T-cell (primary cell): ENCODE measurements at regions not wholly inside any gene's neighbourhood (a gene's known extent, or its start where the extent isn't known, plus 50 kb on each side); places are given as distances from the start of the nearest gene placed in this dataset.

Source experiments
- ATAC-seq, 4 experiments: fragments of 200-7000 bp in 3 of 4; fragments of 150-1000 bp in 1 of 4; cut with Tn5 transposase; replicated peaks in 1 of 4; 1 replicate in 3 of 4; 2 replicates in 1 of 4; pipeline ENCODE4 v1.10.0; 2021; ENCODE audit warnings: moderate library complexity in 3 of 4, mild to moderate bottlenecking in 2 of 4, moderate number of reproducible peaks in 1 of 4
- CTCF ChIA-PET, 2 donors: fragments of 300-600 bp; sonication (Branson Sonifier 250); formaldehyde crosslinking; loops; one replicate each; lab custom pipeline; 2022; ENCODE audit warnings: antibody characterized with exemption in 2 of 2; lab: Charles Lee
- POLR2A ChIA-PET, 2 donors: fragments of 300-600 bp; sonication (Branson Sonifier 250); formaldehyde crosslinking; loops; one replicate each; lab custom pipeline; 2022; ENCODE audit warnings: antibody characterized with exemption in 2 of 2; lab: Charles Lee
- DNase-seq, 35 experiments: peaks; one replicate each; pipeline versions ENCODE4 v3.0.0 to v3.0.0-alpha.2; 2013 to 2023
- H3K27ac ChIP-seq: one replicate; pipeline ENCODE4 v1.5.1; 2013; ENCODE audit warnings: low read length
- H3K27me3 ChIP-seq, 2 experiments: replicated peaks in 1 of 2; 1 replicate in 1 of 2; 2 replicates in 1 of 2; pipeline versions ENCODE4 v1.6.1 to v1.7.0; 2013; ENCODE audit warnings: low read length in 1 of 2, mixed read lengths in 1 of 2; ENCODE audit not compliant: control insufficient read depth in 2 of 2, insufficient read depth in 2 of 2; ENCODE audit errors: extremely low read depth in 1 of 2
- H3K36me3 ChIP-seq, 2 donors: 1 replicate in 1 of 2; 2 replicates in 1 of 2; pipeline versions ENCODE4 v1.6.1 to v1.7.0; 2013; ENCODE audit warnings: low read length in 1 of 2; ENCODE audit not compliant: control insufficient read depth in 2 of 2, insufficient read depth in 1 of 2; ENCODE audit errors: extremely low read depth in 1 of 2
- H3K4me1 ChIP-seq, 2 experiments: 1 replicate in 1 of 2; 2 replicates in 1 of 2; pipeline versions ENCODE4 v1.6.1 to v1.7.0; 2013; ENCODE audit warnings: low read length in 2 of 2, mixed read lengths in 1 of 2; ENCODE audit not compliant: insufficient read depth in 2 of 2, control insufficient read depth in 1 of 2; ENCODE audit errors: extremely low read depth in 1 of 2
- H3K4me3 ChIP-seq, 2 donors: 1 replicate in 1 of 2; 2 replicates in 1 of 2; pipeline versions ENCODE4 v1.5.1 to v1.7.0; 2013; ENCODE audit warnings: mild to moderate bottlenecking in 2 of 2, low read length in 1 of 2, moderate library complexity in 1 of 2; ENCODE audit not compliant: control insufficient read depth in 1 of 2; ENCODE audit errors: extremely low read depth in 1 of 2
- H3K9me3 ChIP-seq: 2 replicates; pipeline ENCODE4 v1.7.0; 2013
- H3K27ac Mint-ChIP-seq, 2 donors: one replicate each; pipeline ENCODE4 v1.8.0; 2020 to 2021; ENCODE audit warnings: mild to moderate bottlenecking in 2 of 2, mixed read lengths in 2 of 2
- H3K27me3 Mint-ChIP-seq, 2 donors: one replicate each; pipeline ENCODE4 v1.8.0; 2021 to 2022; ENCODE audit warnings: mixed read lengths in 2 of 2
- H3K36me3 Mint-ChIP-seq: one replicate; pipeline ENCODE4 v1.8.0; 2021; ENCODE audit warnings: mixed read lengths
- H3K4me1 Mint-ChIP-seq, 3 donors: one replicate each; pipeline ENCODE4 v1.8.0; 2020 to 2022; ENCODE audit warnings: mixed read lengths in 3 of 3, mild to moderate bottlenecking in 1 of 3
- H3K4me3 Mint-ChIP-seq, 3 donors: one replicate each; pipeline ENCODE4 v1.8.0; 2020 to 2022; ENCODE audit warnings: mild to moderate bottlenecking in 3 of 3, mixed read lengths in 3 of 3, moderate library complexity in 3 of 3
- H3K9me3 Mint-ChIP-seq, 3 donors: one replicate each; pipeline ENCODE4 v1.8.0; 2020 to 2022; ENCODE audit warnings: mixed read lengths in 3 of 3
- WGBS: methylation state at CpG from one replicate; pipeline ENCODE4 v1.1.5; 2013; ENCODE audit warnings: missing lambda C conversion rate; ENCODE audit not compliant: insufficient coverage; 5-methylcytosine and 5-hydroxymethylcytosine counted together

DNA sequence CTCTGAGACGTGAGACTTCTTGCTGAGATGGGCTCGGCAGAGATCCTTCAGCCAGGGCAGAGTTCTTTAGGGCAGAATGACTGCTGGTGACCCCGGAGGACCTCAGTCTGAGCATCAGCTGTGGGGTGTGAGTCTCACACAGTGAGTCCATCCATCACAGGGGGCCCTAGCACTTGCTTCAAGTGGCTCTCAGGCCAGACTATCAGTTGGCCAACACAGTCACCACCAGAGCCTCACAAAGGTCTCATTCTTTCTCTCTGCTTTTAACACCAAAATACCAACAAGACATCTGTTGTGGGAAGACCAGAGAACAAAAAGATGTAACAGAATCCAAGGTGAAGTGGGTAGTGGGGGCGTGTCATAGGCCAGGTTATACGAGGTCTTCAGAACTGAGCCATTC, 345.6 kb upstream of the NRP1 start:
- no peaks in the 10 kb centered on the region for H3K9me3 ChIP-seq
- WGBS, result 79% methylated on average over 3 of the region's 5 CpGs
- ChIA-PET POLR2A (no interaction called here), CTCF (no interaction called here)
- H3K4me3 ChIP-seq, result no peak overlapping the region
- Mint-ChIP-seq H3K9me3 (peaks cover 0 to 3% (median 0%) of the 10 kb centered on the region in 3 donors), H3K27ac (no peak overlapping the region), H3K36me3 (no peaks in the 10 kb centered on the region), H3K27me3 (peaks cover 0 to 11% of the 10 kb centered on the region in 2 donors), H3K4me3 (no peak overlapping the region), H3K4me1 (no peaks in the 10 kb centered on the region)
- ATAC-seq, result no peak
- H3K36me3 ChIP-seq, result no peaks in the 10 kb centered on the region
- H3K27ac ChIP-seq, result no peak overlapping the region
- no peak for DNase-seq
- no peaks in the 10 kb centered on the region for H3K27me3 ChIP-seq
- H3K4me1 ChIP-seq, result no peaks in the 10 kb centered on the region

DNA sequence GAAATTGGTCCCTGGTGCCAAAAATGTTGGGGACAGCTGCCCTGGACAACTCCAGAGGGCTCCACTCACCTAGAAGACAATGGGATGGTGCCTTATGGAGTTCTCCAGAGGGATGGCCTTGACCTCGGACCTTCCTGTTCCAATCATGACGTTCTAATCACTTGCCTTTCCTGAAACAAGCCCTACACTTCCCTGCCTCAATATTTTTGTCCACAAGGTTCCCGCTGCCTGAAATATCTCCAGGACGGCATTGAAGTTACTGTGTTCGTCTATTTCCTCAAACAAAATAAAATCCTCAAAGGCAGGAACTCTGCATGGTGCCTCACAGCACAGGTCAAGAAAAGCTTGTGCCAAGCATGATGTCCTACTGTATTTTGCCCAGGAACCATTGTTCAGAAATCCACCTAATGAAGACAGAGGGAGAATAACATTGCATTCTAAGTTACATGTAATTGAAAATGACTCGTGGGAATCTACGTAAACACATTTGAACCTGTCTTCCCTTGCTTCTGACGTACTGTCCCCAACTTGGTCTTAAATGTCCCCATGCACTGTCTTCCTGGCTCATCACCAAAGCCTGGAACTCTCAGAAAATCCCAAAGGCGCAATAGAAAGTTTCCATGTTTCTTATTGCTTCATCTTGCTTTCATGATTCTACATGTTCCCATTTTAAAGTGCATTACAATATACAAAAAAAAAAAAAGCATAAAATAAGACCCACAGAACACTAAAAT, 342.3 kb upstream of the NRP1 start:
- ATAC-seq (no peak), DNase-seq (no peak)
- H3K4me3 ChIP-seq, result no peak overlapping the region
- no peaks in the 10 kb centered on the region for H3K9me3 ChIP-seq
- H3K4me1 ChIP-seq, result no peaks in the 10 kb centered on the region
- H3K27ac ChIP-seq, result no peak overlapping the region
- ChIA-PET POLR2A (no interaction called here), CTCF (no interaction called here)
- WGBS, result 85% methylated on average over 7 of the region's 9 CpGs
- no peaks in the 10 kb centered on the region for H3K4me1 Mint-ChIP-seq
- no peak overlapping the region for H3K4me3 Mint-ChIP-seq
- no peaks in the 10 kb centered on the region for H3K36me3 ChIP-seq
- H3K36me3 Mint-ChIP-seq, result no peaks in the 10 kb centered on the region
- H3K27me3 Mint-ChIP-seq, result peaks cover 0 to 11% of the 10 kb centered on the region in 2 donors
- H3K9me3 Mint-ChIP-seq, result peaks cover 0 to 3% (median 0%) of the 10 kb centered on the region in 3 donors
- H3K27me3 ChIP-seq, result no peaks in the 10 kb centered on the region
- no peak overlapping the region for H3K27ac Mint-ChIP-seq

DNA sequence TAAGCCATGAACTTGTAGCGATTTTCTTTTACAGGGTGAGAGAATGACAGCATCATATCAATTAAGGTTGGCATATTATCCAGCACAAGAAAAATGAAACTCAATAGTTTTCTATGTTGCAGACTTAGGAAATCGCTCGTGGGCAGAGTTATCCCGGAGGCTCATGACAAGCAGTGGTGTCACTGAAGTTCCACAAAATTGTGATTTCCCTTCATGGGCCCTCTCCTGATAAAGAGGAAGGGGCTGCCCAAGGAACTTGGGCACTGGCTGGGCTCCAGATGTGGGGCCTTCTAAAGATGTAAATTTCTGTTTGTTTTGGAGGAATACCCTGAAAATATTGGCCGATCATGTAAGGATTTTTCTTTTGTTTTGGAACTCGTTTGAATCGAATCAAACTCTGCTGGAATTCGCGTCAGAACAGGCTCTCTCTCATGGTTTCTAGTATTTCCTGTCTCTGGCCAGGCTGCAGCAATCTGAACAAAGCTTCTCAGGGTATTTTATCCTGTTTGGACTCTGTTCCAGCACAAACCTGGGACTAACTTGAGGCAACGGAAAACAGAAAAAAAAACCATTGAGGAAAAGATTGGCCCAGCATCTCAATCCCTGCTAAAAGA, 340.6 kb upstream of the NRP1 start:
- H3K27ac Mint-ChIP-seq, result no peak overlapping the region
- H3K9me3 Mint-ChIP-seq, result peaks cover 0 to 3% (median 0%) of the 10 kb centered on the region in 3 donors

DNA sequence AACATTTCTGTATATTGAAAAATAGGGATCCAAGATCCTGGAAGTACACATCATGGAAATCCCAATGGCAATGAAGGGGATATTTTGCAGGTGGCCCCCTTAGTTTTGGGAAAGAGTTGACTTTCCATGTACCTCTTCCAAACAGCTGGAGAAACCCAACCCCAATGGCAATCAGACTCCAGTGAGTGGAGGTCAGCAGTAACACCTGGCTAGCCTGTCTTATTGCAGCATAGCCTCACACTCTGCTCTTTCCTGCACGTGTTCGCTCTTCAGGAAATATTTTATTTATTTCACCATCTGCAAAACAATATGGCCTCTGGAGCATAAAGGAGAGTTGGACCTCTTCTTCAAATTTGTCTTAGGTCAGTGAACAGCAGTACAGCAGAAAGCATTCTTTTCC, 340.0 kb upstream of the NRP1 start:
- H3K27ac ChIP-seq, result no peak overlapping the region
- H3K4me3 Mint-ChIP-seq, result no peak overlapping the region
- ATAC-seq (no peak), DNase-seq (no peak)
- WGBS, result no CpG with 5 or more reads among the region's 2 CpGs
- no peak overlapping the region for H3K4me3 ChIP-seq
- no peak overlapping the region for H3K27ac Mint-ChIP-seq
- POLR2A ChIA-PET, result no interaction called here
- H3K9me3 ChIP-seq, result no peaks in the 10 kb centered on the region
- H3K4me1 Mint-ChIP-seq, result no peaks in the 10 kb centered on the region
- no peaks in the 10 kb centered on the region for H3K36me3 ChIP-seq
- H3K36me3 Mint-ChIP-seq, result no peaks in the 10 kb centered on the region
- H3K4me1 ChIP-seq, result no peaks in the 10 kb centered on the region
- H3K9me3 Mint-ChIP-seq, result peaks cover 0 to 3% (median 0%) of the 10 kb centered on the region in 3 donors
- no peaks in the 10 kb centered on the region for H3K27me3 ChIP-seq
- CTCF ChIA-PET, result no interaction called here
- peaks cover 0 to 11% of the 10 kb centered on the region in 2 donors for H3K27me3 Mint-ChIP-seq

More for the DNA sequence above, 340.6 kb upstream of the NRP1 start:
- Mint-ChIP-seq H3K27me3 (peaks cover 0 to 11% of the 10 kb centered on the region in 2 donors), H3K4me3 (no peak overlapping the region), H3K36me3 (no peaks in the 10 kb centered on the region), H3K4me1 (no peaks in the 10 kb centered on the region)
- no peaks in the 10 kb centered on the region for H3K9me3 ChIP-seq
- DNase-seq, result no peak
- POLR2A ChIA-PET, result no interaction called here
- H3K27ac ChIP-seq, result no peak overlapping the region
- 60% methylated on average over 9 of the region's 10 CpGs for WGBS
- no peaks in the 10 kb centered on the region for H3K27me3 ChIP-seq
- no peak for ATAC-seq
- CTCF ChIA-PET, result interaction anchor here in 1 of 2 donors (0.6 kb wide), 1 partner anchor 345 kb away, joined by 5 read pairs; no protein-coding TSS in a partner anchor
- no peak overlapping the region for H3K4me3 ChIP-seq
- H3K4me1 ChIP-seq, result no peaks in the 10 kb centered on the region
- no peaks in the 10 kb centered on the region for H3K36me3 ChIP-seq

DNA sequence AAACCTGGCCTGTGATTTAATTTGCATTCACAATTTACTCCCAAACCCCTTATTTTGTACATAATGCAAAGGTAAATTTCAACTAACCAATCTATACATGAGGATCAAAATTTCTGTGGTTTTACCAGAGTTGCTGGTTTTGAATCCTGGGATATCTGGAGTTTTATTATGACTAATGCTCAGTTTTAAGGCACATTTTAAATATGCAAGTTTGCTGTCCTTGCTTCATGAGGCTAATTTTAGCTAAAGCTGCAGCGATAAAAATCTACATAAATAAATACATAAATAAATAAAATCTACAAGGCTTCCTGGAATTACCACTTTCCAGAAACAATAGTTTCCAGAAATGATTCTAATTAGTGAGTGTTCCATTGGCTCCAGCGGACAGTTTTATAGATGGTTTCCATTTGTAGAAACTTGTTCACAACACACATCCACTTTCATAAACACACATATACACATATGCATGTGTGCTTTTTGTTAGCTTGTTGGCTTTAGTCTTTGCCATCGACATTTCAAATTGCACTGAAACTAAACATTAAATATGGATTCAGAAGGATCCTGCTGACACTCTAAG, 339.5 kb upstream of the NRP1 start:
- no peaks in the 10 kb centered on the region for H3K9me3 ChIP-seq
- no peaks in the 10 kb centered on the region for H3K27me3 ChIP-seq
- no peak overlapping the region for H3K4me3 Mint-ChIP-seq
- H3K4me3 ChIP-seq, result no peak overlapping the region
- H3K4me1 Mint-ChIP-seq, result no peaks in the 10 kb centered on the region
- H3K4me1 ChIP-seq, result no peaks in the 10 kb centered on the region
- no peak overlapping the region for H3K27ac Mint-ChIP-seq
- no peak overlapping the region for H3K27ac ChIP-seq
- H3K9me3 Mint-ChIP-seq, result peaks cover 0 to 3% (median 0%) of the 10 kb centered on the region in 3 donors
- POLR2A ChIA-PET, result no interaction called here
- DNase-seq, result no peak
- CTCF ChIA-PET, result no interaction called here
- H3K36me3 ChIP-seq, result no peaks in the 10 kb centered on the region
- WGBS, result 86% methylated on average over 1 of the region's 3 CpGs
- H3K36me3 Mint-ChIP-seq, result no peaks in the 10 kb centered on the region
- H3K27me3 Mint-ChIP-seq, result peaks cover 0 to 11% of the 10 kb centered on the region in 2 donors
- no peak for ATAC-seq

DNA sequence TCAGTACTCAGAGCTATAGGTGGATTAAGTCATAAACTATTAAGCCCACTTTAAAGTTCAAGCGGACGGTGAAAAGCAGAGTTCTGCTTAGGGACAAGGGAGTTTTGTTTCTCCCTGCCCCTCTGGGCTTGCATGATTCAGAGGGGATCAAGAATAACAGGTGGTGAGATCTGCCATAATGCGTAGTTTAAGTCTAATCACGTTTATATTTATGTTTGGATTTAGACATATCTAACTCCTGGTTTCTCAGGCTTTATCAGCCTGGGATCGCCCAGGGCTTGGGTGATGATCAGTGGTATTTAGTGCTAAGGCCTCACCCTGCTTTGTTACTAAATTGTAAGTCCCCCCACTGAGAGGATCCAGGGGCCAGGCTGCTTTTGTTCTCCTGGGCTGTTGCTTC, 335.4 kb upstream of the NRP1 start:
- no peak overlapping the region for H3K27ac ChIP-seq
- H3K9me3 ChIP-seq, result no peaks in the 10 kb centered on the region
- Mint-ChIP-seq H3K27ac (no peak overlapping the region), H3K9me3 (no peaks in the 10 kb centered on the region), H3K36me3 (no peaks in the 10 kb centered on the region), H3K4me1 (peaks cover 4 to 7% (median 6%) of the 10 kb centered on the region in 3 donors), H3K4me3 (no peak overlapping the region), H3K27me3 (no peaks in the 10 kb centered on the region)
- H3K36me3 ChIP-seq, result no peaks in the 10 kb centered on the region
- H3K4me1 ChIP-seq, result peaks cover 0 to 2% of the 10 kb centered on the region in 2 experiments
- no peak for DNase-seq
- ChIA-PET CTCF (no interaction called here), POLR2A (no interaction called here)
- ATAC-seq, result no peak
- WGBS, result no CpG with 5 or more reads among the region's 5 CpGs
- H3K27me3 ChIP-seq, result no peaks in the 10 kb centered on the region
- no peak overlapping the region for H3K4me3 ChIP-seq
